ENCODE measurements at regions not wholly inside any gene's neighbourhood (a gene's known extent, or its start where the extent isn't known, plus 50 kb on each side); places are given as distances from the start of the nearest gene placed in this dataset.

GRCh38 chr4:13024147-13025105 lies 459.7 kb downstream of the RAB28 start:
- TF ChIP-seq CTCF (IDR thresholded peaks at IDR 0.05) (no peak), EP300 (IDR thresholded peaks at IDR 0.05) (no peak)
